ENCODE measurements at regions not wholly inside any gene's neighbourhood (a gene's known extent, or its start where the extent isn't known, plus 50 kb on each side); places are given as distances from the start of the nearest gene placed in this dataset.

DNA sequence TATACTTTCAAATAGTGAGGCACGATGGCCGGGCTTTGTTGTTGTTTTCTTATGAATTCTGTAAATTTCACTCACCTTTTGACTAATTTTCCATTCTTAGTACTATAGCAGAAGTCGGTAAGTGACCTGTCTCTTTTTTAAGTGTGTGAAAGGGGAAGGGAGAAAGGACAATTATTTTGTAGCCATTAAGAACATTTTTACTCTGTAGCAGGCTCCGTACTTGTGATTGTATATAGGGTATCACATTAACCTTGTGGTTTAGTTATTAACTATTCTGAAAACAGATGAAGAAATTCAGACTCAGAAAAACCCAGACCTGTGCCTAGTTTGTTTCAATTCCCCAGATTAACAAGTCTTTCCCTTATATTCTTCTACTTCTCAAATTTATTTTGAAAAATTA, 78.7 kb downstream of the CASP12 start:
- TF ChIP-seq FOXP2 (optimal IDR thresholded peaks at IDR 0.05; ENCODE audit: borderline replicate concordance, extremely low read depth, extremely low read length, insufficient read depth), result no peak
- no peak for TF ChIP-seq TAF1 (IDR thresholded peaks at IDR 0.05; ENCODE audit: borderline replicate concordance, insufficient read depth, low read length)
- no peak for TF ChIP-seq REST (IDR thresholded peaks at IDR 0.05; ENCODE audit: insufficient read depth in 1 of 2, low read depth in 2 of 2, low read length in 2 of 2)
- TF ChIP-seq SIN3A (IDR thresholded peaks at IDR 0.05; ENCODE audit: borderline replicate concordance, insufficient read depth, low read length), result no peak
- TF ChIP-seq POLR2AphosphoS5 (IDR thresholded peaks at IDR 0.05; ENCODE audit: low read depth, low read length), result no peak

DNA sequence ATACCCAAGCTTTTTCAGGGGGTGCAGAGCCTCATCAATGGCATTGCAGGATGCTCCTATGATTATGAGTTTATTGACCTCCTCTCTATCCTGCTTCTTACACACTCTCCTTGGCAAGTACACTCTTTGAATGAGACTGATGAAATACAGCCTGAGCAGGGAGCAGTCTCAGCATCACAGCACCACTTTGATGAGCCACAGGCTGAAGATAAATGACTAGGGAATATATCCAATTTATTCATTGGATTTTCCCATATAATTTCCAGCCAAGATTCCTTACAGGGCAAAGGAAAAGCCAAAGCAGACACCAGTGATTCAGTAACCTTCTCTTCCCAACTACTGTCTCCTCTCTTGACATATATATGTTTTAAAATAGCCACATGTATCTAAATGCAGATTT, 79.2 kb downstream of the CASP12 start:
- TF ChIP-seq TAF1 (IDR thresholded peaks at IDR 0.05; ENCODE audit: borderline replicate concordance, insufficient read depth, low read length) (no peak), SIN3A (IDR thresholded peaks at IDR 0.05; ENCODE audit: borderline replicate concordance, insufficient read depth, low read length) (no peak), FOXP2 (optimal IDR thresholded peaks at IDR 0.05; ENCODE audit: borderline replicate concordance, extremely low read depth, extremely low read length, insufficient read depth) (no peak), REST (IDR thresholded peaks at IDR 0.05; ENCODE audit: insufficient read depth in 1 of 2, low read depth in 2 of 2, low read length in 2 of 2) (no peak), POLR2AphosphoS5 (IDR thresholded peaks at IDR 0.05; ENCODE audit: low read depth, low read length) (no peak)

- TF ChIP-seq REST (IDR thresholded peaks at IDR 0.05; ENCODE audit: insufficient read depth in 1 of 2, low read depth in 2 of 2, low read length in 2 of 2), result no peak
- TF ChIP-seq SIN3A (IDR thresholded peaks at IDR 0.05; ENCODE audit: borderline replicate concordance, insufficient read depth, low read length), result no peak
- no peak for TF ChIP-seq TAF1 (IDR thresholded peaks at IDR 0.05; ENCODE audit: borderline replicate concordance, insufficient read depth, low read length)
- TF ChIP-seq FOXP2 (optimal IDR thresholded peaks at IDR 0.05; ENCODE audit: borderline replicate concordance, extremely low read depth, extremely low read length, insufficient read depth), result no peak
- no peak for TF ChIP-seq POLR2AphosphoS5 (IDR thresholded peaks at IDR 0.05; ENCODE audit: low read depth, low read length)
These were observed 80.3 kb downstream of the CASP12 start for GRCh38 chr11:104817973-104818372.

- no peak for TF ChIP-seq FOXP2 (optimal IDR thresholded peaks at IDR 0.05; ENCODE audit: borderline replicate concordance, extremely low read depth, extremely low read length, insufficient read depth)
- TF ChIP-seq POLR2AphosphoS5 (IDR thresholded peaks at IDR 0.05; ENCODE audit: low read depth, low read length), result no peak
- TF ChIP-seq REST (IDR thresholded peaks at IDR 0.05; ENCODE audit: insufficient read depth in 1 of 2, low read depth in 2 of 2, low read length in 2 of 2), result no peak
- no peak for TF ChIP-seq SIN3A (IDR thresholded peaks at IDR 0.05; ENCODE audit: borderline replicate concordance, insufficient read depth, low read length)
- no peak for TF ChIP-seq TAF1 (IDR thresholded peaks at IDR 0.05; ENCODE audit: borderline replicate concordance, insufficient read depth, low read length)
These were observed 84.7 kb downstream of the CASP12 start for GRCh38 chr11:104813532-104813931.
